Medulla oblongata (tissue), 1 donor: ENCODE measurements at regions not wholly inside any gene's neighbourhood (a gene's known extent, or its start where the extent isn't known, plus 50 kb on each side); places are given as distances from the start of the nearest gene placed in this dataset.
A peak's percentile ranks its signal among the peaks of the same experiment; 100 is the strongest.

Experiments
- DNase-seq: peaks from one replicate; pipeline ENCODE4 v3.0.0-alpha.2; 2015; ENCODE audit errors: extremely low spot score

DNA sequence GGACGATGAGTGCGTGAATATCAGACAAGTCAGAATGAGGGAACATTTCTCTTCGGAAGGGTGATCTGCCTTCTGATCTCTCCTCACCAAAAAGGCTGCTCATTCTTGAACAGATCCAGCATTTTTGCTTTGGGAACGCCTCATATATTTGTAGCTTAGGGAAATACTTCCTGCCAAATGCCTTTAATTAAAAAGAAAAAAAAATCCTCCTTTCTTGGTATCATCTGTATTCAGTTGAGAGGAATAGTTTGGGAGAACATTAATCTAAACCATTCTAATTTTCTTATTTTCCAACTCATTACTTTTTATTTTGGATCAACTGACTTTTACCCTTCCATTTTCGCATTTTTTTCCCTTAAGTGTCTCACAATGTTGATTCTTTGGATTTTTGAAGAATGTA is 163.4 kb downstream of the SNX18 start:
- no peak for DNase-seq

DNA sequence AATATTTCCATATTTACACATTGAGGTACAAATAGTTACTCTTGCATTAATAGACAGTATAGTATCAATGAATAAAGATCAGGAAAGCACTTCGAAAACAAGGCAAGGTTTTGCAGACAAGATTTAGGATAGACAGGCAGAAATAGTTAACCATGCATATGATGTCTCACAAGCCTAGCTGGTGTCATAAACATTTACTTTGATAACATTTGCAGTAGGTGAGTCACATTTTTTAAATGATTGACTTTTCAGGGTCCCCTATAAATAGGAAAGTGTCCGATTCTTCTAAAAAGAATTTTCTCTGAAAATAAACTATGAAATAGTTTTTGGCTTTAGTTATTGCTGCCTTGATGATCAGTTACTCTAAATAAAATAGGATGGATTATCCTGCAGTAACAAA is 162.1 kb downstream of the SNX18 start:
- no peak for DNase-seq

DNA sequence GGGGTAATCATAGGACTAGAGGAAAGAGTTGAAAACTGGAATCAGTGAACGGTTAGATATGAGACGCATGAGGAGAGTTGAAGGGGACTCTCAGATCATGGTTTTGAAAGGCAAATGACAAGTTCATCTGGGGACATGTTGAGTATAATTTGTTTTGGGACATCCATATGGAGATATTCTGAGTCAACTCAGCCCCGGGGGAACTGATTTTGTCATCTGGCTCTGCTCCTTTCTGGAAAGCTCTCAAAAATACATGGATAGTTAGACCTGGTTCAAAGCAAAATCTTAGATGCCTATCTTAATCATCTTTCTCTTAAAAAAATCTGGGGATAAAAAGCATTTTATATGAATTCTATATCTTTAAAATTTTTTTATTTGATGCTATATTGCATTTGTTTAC is 161.2 kb downstream of the SNX18 start:
- DNase-seq: no peak

DNA sequence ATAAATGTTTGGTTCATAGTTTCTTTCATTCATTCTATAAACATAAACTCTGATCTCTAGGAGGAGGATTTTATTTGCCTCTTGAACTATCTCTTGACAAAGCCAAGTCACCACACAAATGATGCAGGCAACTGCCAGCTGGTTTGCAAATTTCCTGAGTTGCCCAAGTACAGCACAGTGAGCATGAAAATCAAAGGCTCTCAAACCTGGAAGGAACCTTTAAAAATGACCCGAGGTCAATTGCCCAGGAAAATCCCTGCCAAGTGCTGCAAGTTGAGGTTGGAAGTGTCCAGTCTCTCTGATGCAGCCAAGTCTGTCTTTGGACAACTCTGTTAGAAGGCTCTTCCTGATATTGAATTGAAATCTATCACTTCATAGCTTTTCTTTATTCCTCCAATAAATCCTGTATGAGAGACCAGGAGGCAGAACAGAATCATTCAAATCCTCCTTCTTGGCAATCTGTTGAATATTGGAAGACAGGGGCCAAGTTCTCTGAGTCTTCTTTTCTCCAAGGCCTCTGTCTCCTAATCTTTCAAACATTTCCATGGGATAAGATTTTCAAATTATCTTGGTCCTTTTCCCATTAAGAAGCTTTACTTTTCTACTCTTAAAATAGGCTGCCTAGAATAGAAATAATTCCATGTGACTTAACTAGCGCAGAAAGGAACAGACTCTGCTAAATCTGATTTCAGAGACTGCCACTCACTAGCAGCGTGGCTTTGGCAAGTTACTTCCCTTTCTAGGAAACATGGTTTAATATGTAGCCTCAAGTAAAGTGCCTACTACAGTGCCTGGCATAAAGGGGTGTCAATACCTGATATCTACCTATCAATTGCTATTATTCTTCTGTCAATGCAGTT is 159.2 kb downstream of the SNX18 start:
- DNase-seq: peak; percentile 58

DNA sequence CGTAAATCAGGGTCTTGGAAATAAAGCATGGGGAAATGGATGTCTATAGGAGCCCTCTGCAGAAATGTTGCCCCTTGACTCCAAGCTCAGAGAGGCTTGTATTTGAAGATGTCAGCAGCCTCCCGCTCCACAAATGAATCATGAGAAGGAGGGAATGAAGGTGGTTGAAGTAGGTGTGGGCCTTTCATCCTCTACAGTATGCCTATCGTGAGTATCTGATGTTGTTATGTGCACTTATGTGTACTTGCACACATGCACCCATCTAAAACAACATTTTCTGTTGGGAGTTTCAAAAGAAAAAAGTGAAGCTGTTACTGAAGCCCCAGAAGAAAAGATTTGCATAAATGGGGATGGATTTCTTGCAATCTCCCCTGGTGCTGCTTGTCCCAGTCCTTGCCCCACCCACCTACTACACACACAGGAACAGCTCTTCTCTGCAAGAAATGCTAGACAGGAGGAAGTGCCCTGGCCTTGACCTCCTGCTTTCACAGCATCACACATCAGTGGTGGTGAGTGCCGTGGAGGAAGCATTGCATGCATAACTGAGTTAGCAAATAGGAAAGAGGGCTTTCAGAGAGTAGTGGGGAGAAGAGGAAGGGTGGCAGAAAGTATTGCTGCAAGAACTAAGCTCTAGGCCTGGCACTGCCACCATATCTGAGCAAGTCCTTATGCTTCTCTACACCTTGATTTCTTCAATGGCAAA is 156.1 kb downstream of the SNX18 start:
- peak; percentile 76 for DNase-seq

DNA sequence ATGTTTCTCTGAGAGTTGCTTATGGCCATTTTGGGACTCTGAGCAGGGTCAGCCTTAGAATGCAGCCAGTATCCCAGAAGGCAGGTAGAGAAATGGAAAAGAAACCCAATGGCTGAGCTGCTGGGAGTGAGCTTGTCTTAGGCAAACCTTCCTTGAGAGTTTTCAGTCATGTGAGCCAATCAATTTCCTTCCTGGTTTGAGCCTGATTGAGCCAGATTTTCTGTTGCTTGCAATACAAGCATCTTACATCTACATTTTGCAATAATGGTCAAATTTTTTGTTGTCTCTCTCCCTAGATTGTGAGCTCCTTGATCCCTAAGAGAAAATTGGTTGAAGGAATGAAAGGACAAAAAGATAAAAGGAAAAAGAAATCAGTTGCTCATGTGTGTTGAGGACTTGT is 155.3 kb downstream of the SNX18 start:
- DNase-seq: no peak

DNA sequence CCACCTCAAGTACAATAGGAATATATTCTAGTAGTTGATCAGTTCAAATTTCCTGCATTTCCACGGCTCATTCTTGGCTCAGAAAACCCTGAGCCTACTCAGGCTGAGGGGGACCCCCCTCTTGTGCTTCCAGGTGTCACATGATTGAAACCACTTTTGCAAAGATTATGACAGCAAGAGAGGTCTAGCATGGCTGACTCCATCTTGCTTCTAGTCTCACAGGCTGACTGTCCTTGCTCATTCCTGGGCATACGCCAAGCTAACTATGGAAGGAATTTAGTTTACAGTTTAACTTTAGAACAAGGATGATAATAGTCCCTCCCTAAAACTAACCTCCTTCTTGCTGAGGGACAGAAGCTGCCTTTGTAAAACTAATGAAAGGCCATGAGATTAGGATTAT is 154.1 kb downstream of the SNX18 start:
- DNase-seq: no peak

DNA sequence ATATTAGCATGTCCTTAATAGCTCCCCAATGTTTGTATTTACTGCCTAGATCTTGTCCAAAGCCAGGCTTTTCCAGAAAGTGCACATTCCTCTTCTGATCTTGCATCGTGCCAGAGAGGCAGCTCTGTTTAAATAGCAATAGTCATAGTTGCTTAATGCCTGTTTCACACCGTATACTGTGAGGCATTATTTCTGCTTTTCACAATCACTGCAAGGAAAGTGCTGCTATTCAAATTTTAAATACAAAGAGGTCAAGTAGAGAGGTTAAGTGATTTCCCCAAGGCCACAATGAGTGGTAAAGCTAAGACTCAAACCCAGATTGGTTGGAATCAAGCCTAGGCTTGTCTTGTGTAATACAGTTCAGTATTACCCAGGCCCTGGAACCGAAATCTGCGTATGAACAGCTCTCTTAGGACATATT is 153.6 kb downstream of the SNX18 start:
- DNase-seq: no peak

DNA sequence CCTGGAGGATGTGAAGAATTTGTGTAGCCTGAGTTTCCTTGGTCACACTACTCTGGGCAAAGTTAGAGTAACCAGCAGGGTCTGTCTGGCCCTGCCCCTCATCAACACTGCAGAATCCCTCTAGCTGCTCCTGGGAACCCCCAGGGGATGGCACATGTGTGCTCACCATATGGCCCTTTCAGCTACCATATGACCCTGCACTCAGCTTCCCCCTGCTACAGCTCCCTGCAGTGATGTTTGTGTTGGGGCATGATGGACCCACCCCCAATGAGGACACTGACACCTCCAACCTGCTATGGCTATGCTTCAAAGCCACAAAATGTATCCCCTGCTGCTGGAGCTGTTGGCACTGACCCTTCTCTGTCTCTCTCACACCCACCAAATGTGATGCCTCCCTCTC is 152.7 kb downstream of the SNX18 start:
- DNase-seq: no peak

DNA sequence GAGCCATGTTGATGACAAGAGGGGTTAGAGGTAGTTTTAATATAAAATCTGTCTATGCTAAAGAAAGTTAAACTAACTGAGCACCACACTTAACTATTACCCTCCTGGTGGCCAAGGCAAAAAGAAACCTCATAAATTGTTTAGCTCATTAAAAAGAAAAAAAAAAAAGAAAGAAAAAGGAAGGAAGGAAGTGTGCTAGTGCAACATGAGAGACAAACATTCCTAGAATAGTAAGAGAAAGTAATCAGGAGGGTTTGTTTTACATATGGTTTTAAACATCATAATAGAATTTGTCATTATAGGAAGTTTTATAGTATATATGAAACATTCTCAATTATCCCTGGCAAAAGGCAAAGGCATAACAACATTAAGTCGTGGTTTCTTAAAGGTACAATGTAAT is 152.3 kb downstream of the SNX18 start:
- DNase-seq: no peak

DNA sequence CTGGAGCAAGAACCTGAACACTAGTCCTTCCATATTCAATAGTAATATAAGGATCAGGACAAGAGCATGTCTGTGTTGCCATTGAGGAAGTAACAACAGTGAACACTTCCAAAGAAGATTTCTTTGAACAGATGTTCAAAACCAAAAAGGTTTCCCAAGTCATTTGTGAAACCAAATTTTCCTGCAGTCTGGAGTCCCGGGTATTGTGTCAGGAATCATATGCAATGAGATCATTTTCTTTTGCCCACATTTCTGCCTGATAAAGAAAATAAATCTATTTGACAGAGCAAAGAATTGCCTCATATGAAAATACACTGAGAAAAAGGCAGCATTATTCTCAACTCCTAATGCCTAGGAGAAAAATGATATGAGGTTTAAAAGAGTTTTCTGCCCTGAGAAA is 151.7 kb downstream of the SNX18 start:
- DNase-seq: no peak

DNA sequence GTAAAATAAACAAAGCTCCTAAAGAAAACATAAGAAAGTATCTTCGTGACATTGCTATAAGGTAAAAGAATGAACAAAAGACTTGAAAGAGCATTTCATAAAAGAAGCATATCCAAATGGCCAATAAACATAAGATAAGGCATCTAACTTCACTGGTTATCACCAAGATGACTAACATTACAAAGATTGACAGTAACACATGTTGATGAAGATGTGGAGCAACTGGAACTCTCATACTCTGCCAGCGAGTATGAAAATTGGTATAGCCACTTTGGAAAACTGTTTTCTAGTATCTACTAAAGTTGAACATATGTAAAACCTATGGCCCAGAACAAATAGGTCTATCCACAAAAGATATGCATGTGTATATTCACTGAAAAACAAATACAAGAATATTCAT is 150.5 kb downstream of the SNX18 start:
- no peak for DNase-seq

DNA sequence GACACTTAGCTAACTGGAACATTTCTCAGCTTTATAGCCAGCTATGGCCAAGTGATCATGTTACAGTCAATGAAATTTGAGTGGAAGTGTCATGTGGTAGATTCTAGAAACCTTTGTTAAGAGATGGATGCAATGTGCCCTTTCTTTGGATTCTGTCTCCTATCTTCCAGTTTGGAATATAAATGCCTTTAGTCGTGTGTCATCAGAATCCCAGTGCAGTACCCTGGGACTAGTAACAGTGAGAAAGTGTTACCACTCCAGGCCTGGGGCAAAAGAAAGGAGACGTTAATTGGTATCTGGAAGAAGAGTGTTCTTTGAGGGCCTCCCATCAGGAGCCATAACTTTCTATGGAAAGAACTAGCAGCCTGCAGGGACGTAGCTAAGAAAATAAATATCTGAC is 149.6 kb downstream of the SNX18 start:
- DNase-seq: no peak

DNA sequence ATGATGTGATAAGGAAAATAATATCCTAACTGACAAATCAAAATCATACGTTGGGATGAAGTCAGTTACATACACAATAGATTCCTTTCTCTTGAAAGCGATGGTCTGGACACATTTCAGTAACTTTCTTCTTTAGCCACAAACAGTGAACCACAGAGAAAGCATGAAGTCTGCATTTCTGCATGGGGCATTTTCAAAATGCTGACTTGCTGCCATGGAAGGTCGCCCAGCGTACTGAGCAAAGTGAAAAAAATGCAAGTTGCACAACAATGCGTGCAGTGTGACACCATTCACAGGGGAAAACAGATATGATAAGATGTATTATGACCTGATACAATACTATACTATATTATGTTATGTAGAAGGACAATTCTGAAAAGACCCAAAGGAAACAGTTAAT is 146.3 kb downstream of the SNX18 start:
- DNase-seq: peak; percentile 83

DNA sequence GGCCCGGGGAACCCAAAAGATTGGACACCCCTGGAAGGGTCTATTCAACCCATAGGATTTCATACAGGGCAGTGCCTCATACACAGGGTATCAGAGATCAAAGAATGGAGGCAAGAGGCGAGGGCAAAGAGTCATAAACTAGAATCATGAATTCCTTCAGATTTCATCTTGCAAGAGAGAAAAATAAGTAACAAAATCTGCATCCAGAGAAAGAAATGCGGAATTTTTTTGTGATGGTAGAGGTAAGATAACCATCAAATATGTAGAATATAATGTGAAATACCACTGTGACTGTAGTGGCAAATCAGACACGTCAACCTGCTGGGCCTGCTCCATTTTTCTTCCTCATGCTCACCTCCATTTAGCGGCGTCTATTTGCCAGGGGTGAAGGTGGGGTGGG is 143.6 kb downstream of the SNX18 start:
- no peak for DNase-seq

DNA sequence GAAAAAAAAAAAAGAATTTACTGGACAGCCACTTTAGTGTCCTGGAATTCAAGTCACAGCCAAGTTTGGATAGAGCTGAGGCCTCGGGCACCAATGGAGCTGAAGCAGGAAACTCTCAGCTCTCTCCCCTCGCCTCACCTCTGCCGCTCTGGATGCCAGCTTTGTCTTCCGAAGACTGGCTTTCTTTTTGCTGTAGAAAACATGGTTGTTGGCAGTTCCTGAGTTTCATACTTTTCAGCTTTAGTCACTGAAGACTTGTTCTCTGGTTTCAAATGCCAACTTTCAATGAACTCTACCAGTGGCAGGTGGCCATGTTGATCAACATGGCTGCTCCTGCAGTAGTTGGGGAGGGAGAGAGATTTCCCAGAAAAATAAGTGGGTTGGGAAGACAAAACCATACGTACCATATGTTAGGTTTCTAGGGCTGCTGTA is 142.2 kb downstream of the SNX18 start:
- DNase-seq: no peak

DNA sequence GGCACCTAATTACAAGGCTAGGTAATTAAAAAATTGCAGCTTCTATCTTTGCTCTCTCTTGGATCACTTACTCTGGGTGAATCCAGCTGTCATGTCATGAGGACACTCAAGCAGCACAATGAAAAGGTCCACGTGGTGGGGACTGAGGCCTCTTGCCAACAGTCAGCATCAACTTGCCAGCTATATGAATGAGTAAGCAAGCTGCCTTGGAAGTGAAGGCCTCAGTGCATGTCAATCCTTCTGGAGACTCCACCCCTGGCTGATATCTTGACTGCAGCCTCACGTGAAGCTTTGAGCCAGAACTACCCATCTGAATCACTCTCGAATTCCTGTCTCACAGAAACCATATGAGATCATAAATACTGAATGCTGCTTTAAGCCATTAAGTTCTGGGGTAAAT is 140.5 kb downstream of the SNX18 start:
- DNase-seq: no peak

DNA sequence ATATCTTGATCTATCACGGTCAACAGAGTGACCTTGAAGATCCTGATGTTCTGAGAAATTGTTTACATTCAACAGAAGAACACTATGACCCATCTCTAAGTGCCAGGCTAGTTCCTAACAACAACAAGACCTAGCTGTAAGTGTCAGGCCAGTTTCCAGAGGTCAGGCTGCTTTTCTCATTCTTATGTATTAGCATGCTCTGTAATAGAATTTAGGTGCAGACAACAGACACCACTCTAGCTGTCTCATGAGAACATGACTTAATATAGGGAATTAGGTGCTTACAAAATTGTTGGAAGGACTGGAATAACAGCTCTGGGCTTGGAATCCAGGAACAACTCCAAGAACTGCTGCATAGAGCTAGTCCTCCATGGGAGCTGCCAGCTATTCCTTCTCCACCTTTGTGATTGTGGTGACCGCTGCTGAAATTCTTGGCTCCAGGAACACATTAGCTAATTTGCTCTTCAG is 138.7 kb downstream of the SNX18 start:
- no peak for DNase-seq

DNA sequence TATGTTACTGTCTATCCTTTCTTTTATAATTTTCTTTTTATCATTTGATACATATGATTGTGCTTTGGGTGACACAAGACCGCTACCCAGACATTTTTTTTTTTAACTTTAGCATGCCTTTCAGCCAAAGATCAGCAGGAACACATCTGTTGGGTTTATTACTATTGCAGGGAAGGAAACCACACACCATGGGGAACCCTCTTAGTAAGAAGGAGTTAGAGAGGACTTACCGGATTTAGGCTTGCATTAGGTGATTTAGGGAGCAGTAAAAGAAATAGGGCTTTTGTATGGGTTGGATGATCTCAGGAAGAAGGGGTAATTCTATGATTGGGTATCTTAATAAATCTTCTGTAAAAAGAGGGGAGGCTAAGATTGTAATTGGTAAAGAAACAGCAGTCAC is 138.2 kb downstream of the SNX18 start:
- no peak for DNase-seq

DNA sequence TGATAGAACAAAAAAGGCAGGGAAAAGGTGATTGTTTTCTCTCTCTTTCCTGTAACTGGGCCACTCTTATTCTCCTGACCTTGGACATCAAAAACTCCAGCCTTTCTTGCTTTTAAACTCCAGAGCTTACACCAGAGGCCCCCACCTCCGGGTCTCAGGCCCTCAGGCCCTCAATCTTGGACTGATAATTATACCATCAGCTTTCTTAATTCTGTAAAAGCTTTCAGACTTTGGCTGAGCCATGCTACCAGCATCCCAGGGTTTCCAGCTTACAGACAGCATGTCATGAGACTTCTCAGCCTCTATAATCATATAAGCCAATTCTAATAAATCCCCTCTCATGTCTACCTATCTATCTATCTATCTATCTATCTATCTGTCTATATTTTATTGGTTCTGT is 137.7 kb downstream of the SNX18 start:
- no peak for DNase-seq

DNA sequence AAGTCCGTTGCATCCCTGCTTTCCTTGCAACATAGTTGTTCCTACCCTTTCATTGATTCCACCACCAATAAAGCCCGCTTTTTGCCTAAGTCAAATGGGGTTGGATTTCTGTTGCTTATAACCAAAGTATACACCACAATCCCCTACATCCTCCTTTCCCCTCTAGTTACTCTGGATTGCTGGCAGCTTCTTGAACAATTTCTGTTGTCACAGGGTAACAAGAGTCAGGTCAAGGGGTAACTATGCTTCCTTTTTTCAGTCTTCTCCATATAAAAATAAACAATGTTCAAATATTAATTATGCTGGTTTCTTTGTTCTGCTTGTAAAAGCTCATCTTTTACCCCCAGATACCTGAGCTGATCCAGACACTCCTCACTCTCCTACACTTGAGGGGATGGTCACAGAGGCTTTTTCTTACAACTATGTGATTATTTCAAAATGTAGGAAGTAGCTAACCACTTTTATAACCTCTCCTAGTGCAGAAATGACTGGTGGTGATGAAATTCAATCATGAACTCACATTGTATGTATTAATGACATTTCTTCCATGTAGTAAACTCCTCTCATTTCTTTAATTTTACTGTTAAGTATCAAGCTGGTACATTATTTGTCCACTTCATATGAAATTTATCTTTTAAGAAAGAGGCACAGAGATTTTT is 136.5 kb downstream of the SNX18 start:
- no peak for DNase-seq

DNA sequence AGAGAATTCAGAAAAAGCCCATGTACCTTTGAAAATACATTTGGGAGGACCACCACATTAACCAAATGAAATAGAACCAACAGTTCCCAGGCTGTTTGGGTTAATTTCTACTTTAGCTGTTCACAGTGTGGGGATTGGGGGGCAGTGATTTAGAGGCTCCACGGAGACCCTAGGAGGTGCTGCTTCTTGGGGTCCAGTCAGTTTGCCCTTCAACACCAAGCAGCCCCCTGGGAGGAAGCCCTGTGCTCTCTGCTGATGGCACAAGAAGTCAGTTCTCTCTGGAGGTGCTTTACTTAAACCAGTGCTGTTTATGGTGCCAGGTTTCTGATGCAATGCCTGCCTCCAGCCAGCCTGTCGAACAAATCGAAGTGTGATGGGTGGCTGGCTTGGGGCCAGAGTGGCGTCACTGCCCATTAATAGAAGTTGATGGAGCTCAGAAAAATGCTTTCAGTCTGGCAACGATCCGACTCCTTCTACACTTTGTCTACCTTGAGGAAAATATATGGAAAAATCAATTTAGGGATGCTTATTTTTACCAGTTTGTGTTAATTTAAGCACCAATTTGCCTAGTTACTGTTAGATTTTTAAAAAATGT is 134.0 kb downstream of the SNX18 start:
- DNase-seq: no peak
